ENCODE measurements at regions not wholly inside any gene's neighbourhood (a gene's known extent, or its start where the extent isn't known, plus 50 kb on each side); places are given as distances from the start of the nearest gene placed in this dataset.

DNA sequence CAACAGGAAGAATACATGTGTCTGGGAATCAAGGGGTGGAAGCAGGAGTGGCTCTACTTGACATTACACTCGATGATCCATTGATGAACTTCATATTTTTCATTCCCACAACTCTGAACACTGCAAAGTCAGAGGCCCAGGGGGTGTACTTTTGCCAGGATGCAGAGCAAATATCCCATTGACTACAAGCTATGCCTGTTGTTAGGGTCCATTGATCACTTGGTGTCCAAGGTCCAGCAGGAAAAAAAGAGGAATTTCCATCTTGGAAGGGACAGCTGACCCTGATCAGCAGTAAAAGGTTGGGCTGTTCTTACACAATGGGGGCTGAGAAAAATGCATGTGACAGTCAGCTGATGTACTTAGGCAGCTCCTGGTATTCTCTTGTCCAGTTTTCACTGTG, 118.5 kb upstream of the MAP1B start:
- TF ChIP-seq POLR2AphosphoS5 (IDR thresholded peaks at IDR 0.05; ENCODE audit: low read depth, low read length) (no peak), TAF1 (IDR thresholded peaks at IDR 0.05; ENCODE audit: borderline replicate concordance, insufficient read depth, low read length) (no peak)
- TF ChIP-seq, protein P1, sequence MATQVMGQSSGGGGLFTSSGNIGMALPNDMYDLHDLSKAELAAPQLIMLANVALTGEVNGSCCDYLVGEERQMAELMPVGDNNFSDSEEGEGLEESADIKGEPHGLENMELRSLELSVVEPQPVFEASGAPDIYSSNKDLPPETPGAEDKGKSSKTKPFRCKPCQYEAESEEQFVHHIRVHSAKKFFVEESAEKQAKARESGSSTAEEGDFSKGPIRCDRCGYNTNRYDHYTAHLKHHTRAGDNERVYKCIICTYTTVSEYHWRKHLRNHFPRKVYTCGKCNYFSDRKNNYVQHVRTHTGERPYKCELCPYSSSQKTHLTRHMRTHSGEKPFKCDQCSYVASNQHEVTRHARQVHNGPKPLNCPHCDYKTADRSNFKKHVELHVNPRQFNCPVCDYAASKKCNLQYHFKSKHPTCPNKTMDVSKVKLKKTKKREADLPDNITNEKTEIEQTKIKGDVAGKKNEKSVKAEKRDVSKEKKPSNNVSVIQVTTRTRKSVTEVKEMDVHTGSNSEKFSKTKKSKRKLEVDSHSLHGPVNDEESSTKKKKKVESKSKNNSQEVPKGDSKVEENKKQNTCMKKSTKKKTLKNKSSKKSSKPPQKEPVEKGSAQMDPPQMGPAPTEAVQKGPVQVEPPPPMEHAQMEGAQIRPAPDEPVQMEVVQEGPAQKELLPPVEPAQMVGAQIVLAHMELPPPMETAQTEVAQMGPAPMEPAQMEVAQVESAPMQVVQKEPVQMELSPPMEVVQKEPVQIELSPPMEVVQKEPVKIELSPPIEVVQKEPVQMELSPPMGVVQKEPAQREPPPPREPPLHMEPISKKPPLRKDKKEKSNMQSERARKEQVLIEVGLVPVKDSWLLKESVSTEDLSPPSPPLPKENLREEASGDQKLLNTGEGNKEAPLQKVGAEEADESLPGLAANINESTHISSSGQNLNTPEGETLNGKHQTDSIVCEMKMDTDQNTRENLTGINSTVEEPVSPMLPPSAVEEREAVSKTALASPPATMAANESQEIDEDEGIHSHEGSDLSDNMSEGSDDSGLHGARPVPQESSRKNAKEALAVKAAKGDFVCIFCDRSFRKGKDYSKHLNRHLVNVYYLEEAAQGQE (IDR thresholded peaks at IDR 0.05; ENCODE audit: insufficient read depth in 1 of 2, low read depth in 2 of 2, low read length in 2 of 2), result no peak

All from PFSK-1 (cell line).